Spleen (tissue), 11 donors: ENCODE measurements at regions not wholly inside any gene's neighbourhood (a gene's known extent, or its start where the extent isn't known, plus 50 kb on each side); places are given as distances from the start of the nearest gene placed in this dataset.
"Not testable (repeated sequence)": the region's sequence is repeated elsewhere in the genome, so short reads cannot be mapped to it uniquely, and the experiment has no call there.

Experiments
- DNase-seq: peaks from one replicate; pipeline ENCODE4 v3.0.0-alpha.2; 2020
- H3K27ac ChIP-seq, 8 donors: fragments of 200-600 bp; sonication (generic) in 7 of 8; 1 replicate in 4 of 8; 2 replicates in 4 of 8; pipeline versions ENCODE4 v1.5.0 to v1.8.0; 2016 to 2021; ENCODE audit warnings: inconsistent platforms in 4 of 8, mild to moderate bottlenecking in 4 of 8, moderate library complexity in 1 of 8
- H3K27me3 ChIP-seq, 7 donors: fragments of 200-600 bp; sonication (generic) in 6 of 7; replicated peaks in 1 of 7; 1 replicate in 4 of 7; 2 replicates in 3 of 7; pipeline versions ENCODE4 v1.5.0 to v1.8.0; 2016 to 2021; ENCODE audit warnings: inconsistent platforms in 3 of 7, mild to moderate bottlenecking in 1 of 7
- H3K36me3 ChIP-seq, 6 donors: fragments of 200-600 bp; sonication (generic) in 5 of 6; 1 replicate in 4 of 6; 2 replicates in 2 of 6; pipeline versions ENCODE4 v1.5.0 to v1.8.0; 2016 to 2021; ENCODE audit warnings: inconsistent platforms in 2 of 6
- H3K4me1 ChIP-seq, 6 donors: fragments of 200-600 bp; sonication (generic) in 5 of 6; 1 replicate in 3 of 6; 2 replicates in 3 of 6; pipeline versions ENCODE4 v1.5.0 to v1.8.0; 2016 to 2021; ENCODE audit warnings: inconsistent platforms in 3 of 6
- H3K4me3 ChIP-seq, 8 donors: fragments of 200-600 bp; sonication (generic) in 7 of 8; 1 replicate in 4 of 8; 2 replicates in 4 of 8; pipeline versions ENCODE4 v1.5.0 to v1.8.0; 2016 to 2021; ENCODE audit warnings: inconsistent platforms in 4 of 8, mild to moderate bottlenecking in 4 of 8, moderate library complexity in 2 of 8
- H3K9me3 ChIP-seq, 8 donors: fragments of 200-600 bp; sonication (generic) in 7 of 8; 1 replicate in 4 of 8; 2 replicates in 4 of 8; pipeline versions ENCODE4 v1.5.0 to v1.8.0; 2016 to 2021; ENCODE audit warnings: inconsistent platforms in 4 of 8
- CTCF ChIP-seq, 11 experiments: fragments of 200-600 bp in 7 of 11; fragments of 450-650 bp in 4 of 11; sonication (generic) in 4 of 11; IDR thresholded peaks in 8 of 11; conservative IDR thresholded peaks in 3 of 11; 1 replicate in 7 of 11; 2 replicates in 4 of 11; pipeline versions ENCODE4 v1.4.0 to v1.8.0; 2016 to 2021; ENCODE audit warnings: antibody characterized with exemption in 11 of 11, inconsistent platforms in 4 of 11, mild to moderate bottlenecking in 1 of 11
- POLR2A ChIP-seq, 3 donors: fragments of 450-650 bp; IDR thresholded peaks; one replicate each; pipeline ENCODE4 v1.5.1; 2017; ENCODE audit warnings: antibody characterized with exemption in 3 of 3, mild to moderate bottlenecking in 1 of 3
- POLR2AphosphoS5 ChIP-seq, 3 donors: sonication (generic); formaldehyde crosslinking; IDR thresholded peaks; one replicate each; pipeline ENCODE4 v1.5.1; 2017; ENCODE audit warnings: antibody characterized with exemption in 3 of 3
- WGBS, 5 donors: extraction: QIAGEN DNeasy Blood & Tissue Kit in 3 of 5; methylation state at CpG; one replicate each; pipeline versions ENCODE4 v1.1.5 to v1.1.7; 2013 to 2018; 5-methylcytosine and 5-hydroxymethylcytosine counted together
- intact Hi-C: fragments of 100-400 bp; cut with DNase I; formaldehyde crosslinking; loops from one replicate; pipeline ENCODE4 v1.15.0; 2023; ENCODE audit warnings: low total_unique reads
- donor health status: healthy with polysubstance abuse.
- donor health status: DM: no; HTN: no; CAD: no; lungs with moderate emphysema.
- donor health status: DM: no; HTN: no; CAD: no.
- donor health status: Bipolar disorder and iron deficiency.
- donor health status: healthy.
- donor health status: DM: no; HTN: no; CAD: no.
- donor health status: DM: yes; HTN: yes; CAD: no.

GRCh38 chr4:148632476-148632875, 190.3 kb upstream of the NR3C2 start:
- H3K27ac ChIP-seq, result no peak overlapping the region
- WGBS, 5 donors, result 70 to 86% (median 76%) methylated on average over 2 of the region's 2 CpGs
- H3K4me1 ChIP-seq, result no peaks in the 10 kb centered on the region
- H3K4me3 ChIP-seq, result no peak overlapping the region
- H3K9me3 ChIP-seq, result peaks cover 0 to 26% (median 18%) of the 10 kb centered on the region in 8 donors
- no peak for TF ChIP-seq POLR2AphosphoS5 (IDR thresholded peaks at IDR 0.05)
- no peak for TF ChIP-seq POLR2A (IDR thresholded peaks at IDR 0.05)
- TF ChIP-seq CTCF (IDR thresholded peaks at IDR 0.05 in 8 of 11, conservative IDR thresholded peaks at IDR 0.05 in 3 of 11), result no peak
- no peak for DNase-seq
- intact Hi-C loops, result no loop called here
- no peaks in the 10 kb centered on the region for H3K36me3 ChIP-seq
- no peaks in the 10 kb centered on the region for H3K27me3 ChIP-seq

GRCh38 chr4:148630051-148630450, 187.8 kb upstream of the NR3C2 start:
- intact Hi-C loops, result no loop called here
- H3K36me3 ChIP-seq, result no peaks in the 10 kb centered on the region
- no peak for DNase-seq

GRCh38 chr4:148618856-148619255, 176.6 kb upstream of the NR3C2 start:
- no peak for TF ChIP-seq POLR2A (IDR thresholded peaks at IDR 0.05)
- no peak for TF ChIP-seq POLR2AphosphoS5 (IDR thresholded peaks at IDR 0.05)
- TF ChIP-seq CTCF (IDR thresholded peaks at IDR 0.05 in 8 of 11, conservative IDR thresholded peaks at IDR 0.05 in 3 of 11), result no peak
- H3K4me1 ChIP-seq, result no peaks in the 10 kb centered on the region
- H3K9me3 ChIP-seq, result peaks cover 0 to 49% (median 33%) of the 10 kb centered on the region in 8 donors
- no peak overlapping the region for H3K27ac ChIP-seq
- H3K4me3 ChIP-seq, result no peak overlapping the region
- no peak for DNase-seq
- intact Hi-C loops, result no loop called here
- no peaks in the 10 kb centered on the region for H3K27me3 ChIP-seq
- no peaks in the 10 kb centered on the region for H3K36me3 ChIP-seq

More at GRCh38 chr4:148630051-148630450, 187.8 kb upstream of the NR3C2 start:
- no peak overlapping the region for H3K27ac ChIP-seq
- peaks cover 0 to 10% (median 4%) of the 10 kb centered on the region in 8 donors for H3K9me3 ChIP-seq
- 69 to 91% (median 86%) methylated on average over 1 of the region's 1 CpG for WGBS, 5 donors
- H3K27me3 ChIP-seq, result no peaks in the 10 kb centered on the region
- no peaks in the 10 kb centered on the region for H3K4me1 ChIP-seq
- no peak for TF ChIP-seq POLR2AphosphoS5 (IDR thresholded peaks at IDR 0.05)
- no peak for TF ChIP-seq CTCF (IDR thresholded peaks at IDR 0.05 in 8 of 11, conservative IDR thresholded peaks at IDR 0.05 in 3 of 11)
- no peak for TF ChIP-seq POLR2A (IDR thresholded peaks at IDR 0.05)
- no peak overlapping the region for H3K4me3 ChIP-seq

- WGBS, 5 donors, result 88 to 94% (median 93%) methylated on average over 4 of the region's 4 CpGs
- no peak for DNase-seq
- TF ChIP-seq CTCF (IDR thresholded peaks at IDR 0.05 in 8 of 11, conservative IDR thresholded peaks at IDR 0.05 in 3 of 11) (no peak), POLR2AphosphoS5 (IDR thresholded peaks at IDR 0.05) (no peak), POLR2A (IDR thresholded peaks at IDR 0.05) (no peak)
- peaks cover 0 to 9% (median 0%) of the 10 kb centered on the region in 8 donors for H3K9me3 ChIP-seq
- no peaks in the 10 kb centered on the region for H3K27me3 ChIP-seq
- H3K4me3 ChIP-seq, result no peak overlapping the region
- H3K36me3 ChIP-seq, result no peaks in the 10 kb centered on the region
- no peak overlapping the region for H3K27ac ChIP-seq
- intact Hi-C loops, result no loop called here
- no peaks in the 10 kb centered on the region for H3K4me1 ChIP-seq
Observed at GRCh38 chr4:148608968-148609367, 166.8 kb upstream of the NR3C2 start.

GRCh38 chr4:148598418-148599207, 156.4 kb upstream of the NR3C2 start:
- H3K4me1 ChIP-seq, intact Hi-C loops, H3K27ac ChIP-seq, H3K27me3 ChIP-seq, H3K36me3 ChIP-seq, H3K4me3 ChIP-seq: not testable (repeated sequence)
- peak; percentile 63 for DNase-seq
- 82 to 90% (median 86%) methylated on average over 14 of the region's 14 CpGs for WGBS, 5 donors
- peaks cover 0 to 56% (median 35%) of the 10 kb centered on the region in 8 donors for H3K9me3 ChIP-seq
